Hepatocyte (in vitro differentiated cells): ENCODE measurements at regions not wholly inside any gene's neighbourhood (a gene's known extent, or its start where the extent isn't known, plus 50 kb on each side); places are given as distances from the start of the nearest gene placed in this dataset.

Source experiments
- EZH2 ChIP-seq: fragments of 200-600 bp; sonication (generic); IDR thresholded peaks from 2 replicates; pipeline ENCODE4 v1.6.1; 2016; ENCODE audit warnings: antibody characterized with exemption, mild to moderate bottlenecking, borderline replicate concordance
- EZH2phosphoT487 ChIP-seq: fragments of 200-600 bp; sonication (generic); IDR thresholded peaks from one replicate; pipeline ENCODE4 v1.6.1; 2018; ENCODE audit warnings: antibody characterized with exemption, mild to moderate bottlenecking, low read depth, moderate library complexity; ENCODE audit not compliant: unreplicated experiment, severe bottlenecking
- TF ChIP-seq, protein P1 (sequence below): fragments of 200-600 bp; sonication (generic); IDR thresholded peaks from 2 replicates; pipeline ENCODE4 v1.5.1; 2016; ENCODE audit warnings: antibody characterized with exemption, mild to moderate bottlenecking; ENCODE audit not compliant: poor library complexity

DNA sequence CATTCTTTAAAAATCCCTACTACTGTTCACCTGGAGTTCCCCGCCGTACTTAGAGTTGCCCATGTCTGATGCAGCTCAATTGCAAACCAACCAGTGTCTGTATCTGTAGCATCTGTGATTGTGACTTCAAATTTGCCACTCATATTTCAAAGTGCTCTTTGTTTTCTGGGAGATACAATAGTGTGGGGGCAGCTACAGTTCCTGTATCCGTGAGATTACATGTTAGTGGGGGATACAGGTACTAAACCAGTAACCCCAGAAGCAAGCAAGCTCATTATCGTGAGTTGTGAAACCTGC lies 140.9 kb downstream of the ANKRD60 start:
- TF ChIP-seq, protein P1, sequence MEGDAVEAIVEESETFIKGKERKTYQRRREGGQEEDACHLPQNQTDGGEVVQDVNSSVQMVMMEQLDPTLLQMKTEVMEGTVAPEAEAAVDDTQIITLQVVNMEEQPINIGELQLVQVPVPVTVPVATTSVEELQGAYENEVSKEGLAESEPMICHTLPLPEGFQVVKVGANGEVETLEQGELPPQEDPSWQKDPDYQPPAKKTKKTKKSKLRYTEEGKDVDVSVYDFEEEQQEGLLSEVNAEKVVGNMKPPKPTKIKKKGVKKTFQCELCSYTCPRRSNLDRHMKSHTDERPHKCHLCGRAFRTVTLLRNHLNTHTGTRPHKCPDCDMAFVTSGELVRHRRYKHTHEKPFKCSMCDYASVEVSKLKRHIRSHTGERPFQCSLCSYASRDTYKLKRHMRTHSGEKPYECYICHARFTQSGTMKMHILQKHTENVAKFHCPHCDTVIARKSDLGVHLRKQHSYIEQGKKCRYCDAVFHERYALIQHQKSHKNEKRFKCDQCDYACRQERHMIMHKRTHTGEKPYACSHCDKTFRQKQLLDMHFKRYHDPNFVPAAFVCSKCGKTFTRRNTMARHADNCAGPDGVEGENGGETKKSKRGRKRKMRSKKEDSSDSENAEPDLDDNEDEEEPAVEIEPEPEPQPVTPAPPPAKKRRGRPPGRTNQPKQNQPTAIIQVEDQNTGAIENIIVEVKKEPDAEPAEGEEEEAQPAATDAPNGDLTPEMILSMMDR, result no peak
- no peak for TF ChIP-seq EZH2
- TF ChIP-seq EZH2phosphoT487, result no peak
